HG03565 (cell line): ENCODE measurements at regions not wholly inside any gene's neighbourhood (a gene's known extent, or its start where the extent isn't known, plus 50 kb on each side); places are given as distances from the start of the nearest gene placed in this dataset.

Source experiments
- ATAC-seq: cut with Tn5 transposase; IDR thresholded peaks from one replicate; pipeline ENCODE4 v1.9.1; 2021; ENCODE audit warnings: mild to moderate bottlenecking, moderate library complexity; ENCODE audit not compliant: unreplicated experiment

GRCh38 chr16:51409001-51409675, 258.1 kb upstream of the SALL1 start:
- no peak for ATAC-seq

- ATAC-seq = no peak
Measured at GRCh38 chr16:51408357-51408756, 257.3 kb upstream of the SALL1 start.

- no peak for ATAC-seq
Measured at GRCh38 chr16:51407921-51408320, 256.9 kb upstream of the SALL1 start.

GRCh38 chr16:51407199-51407598, 256.1 kb upstream of the SALL1 start:
- no peak for ATAC-seq

- no peak for ATAC-seq
Measured at GRCh38 chr16:51405361-51405760, 254.3 kb upstream of the SALL1 start.

- no peak for ATAC-seq
Measured at GRCh38 chr16:51404386-51404785, 253.3 kb upstream of the SALL1 start.

GRCh38 chr16:51402785-51403184, 251.7 kb upstream of the SALL1 start:
- no peak for ATAC-seq

GRCh38 chr16:51402298-51402697, 251.2 kb upstream of the SALL1 start:
- no peak for ATAC-seq

GRCh38 chr16:51401673-51402072, 250.6 kb upstream of the SALL1 start:
- no peak for ATAC-seq

GRCh38 chr16:51399908-51400670, 249.0 kb upstream of the SALL1 start:
- ATAC-seq = no peak

GRCh38 chr16:51394421-51394820, 243.4 kb upstream of the SALL1 start:
- ATAC-seq = no peak

GRCh38 chr16:51393381-51394005, 242.4 kb upstream of the SALL1 start:
- ATAC-seq = no peak

- ATAC-seq = no peak
Measured at GRCh38 chr16:51392521-51393187, 241.6 kb upstream of the SALL1 start.

- ATAC-seq = no peak
Measured at GRCh38 chr16:51391798-51392511, 240.9 kb upstream of the SALL1 start.

- ATAC-seq = no peak
Measured at GRCh38 chr16:51390877-51391276, 239.8 kb upstream of the SALL1 start.

- no peak for ATAC-seq
Measured at GRCh38 chr16:51389881-51390280, 238.8 kb upstream of the SALL1 start.

- ATAC-seq = no peak
Measured at GRCh38 chr16:51388516-51388951, 237.5 kb upstream of the SALL1 start.

GRCh38 chr16:51383909-51384308, 232.8 kb upstream of the SALL1 start:
- no peak for ATAC-seq

GRCh38 chr16:51382940-51383339, 231.9 kb upstream of the SALL1 start:
- no peak for ATAC-seq

- no peak for ATAC-seq
Measured at GRCh38 chr16:51382211-51382610, 231.1 kb upstream of the SALL1 start.

GRCh38 chr16:51376080-51376479, 225.0 kb upstream of the SALL1 start:
- ATAC-seq = no peak
